HepG2 (cell line): ENCODE measurements at regions not wholly inside any gene's neighbourhood (a gene's known extent, or its start where the extent isn't known, plus 50 kb on each side); places are given as distances from the start of the nearest gene placed in this dataset.

Experiments used
- ATF7-NPFF ChIP-seq: sonication (generic); formaldehyde crosslinking; IDR thresholded peaks from 2 replicates; pipeline ENCODE4 v1.8.1; 2023; ENCODE audit warnings: mild to moderate bottlenecking, low read depth, missing genetic modification reagents, moderate library complexity
- ELF3 ChIP-seq: IDR thresholded peaks from 2 replicates; pipeline ENCODE4 v1.6.1; 2016; ENCODE audit warnings: missing genetic modification reagents, missing compliant biosample characterization
- HNF4A ChIP-seq: sonication (generic); formaldehyde crosslinking; IDR thresholded peaks from 2 replicates; pipeline ENCODE4 v1.4.0; 2020; ENCODE audit warnings: missing genetic modification reagents
- KLF15 ChIP-seq: sonication (generic); formaldehyde crosslinking; IDR thresholded peaks from 2 replicates; pipeline ENCODE4 v1.8.1; 2023; ENCODE audit warnings: borderline replicate concordance, mild to moderate bottlenecking, inconsistent platforms, missing genetic modification reagents, mixed read lengths
- POLR2G ChIP-seq: fragments of 200-400 bp; formaldehyde crosslinking; IDR thresholded peaks from 2 replicates; pipeline ENCODE4 v1.6.1; 2018; ENCODE audit warnings: mild to moderate bottlenecking, low read depth, low read length, moderate library complexity
- SCMH1 ChIP-seq: sonication (generic); formaldehyde crosslinking; IDR thresholded peaks from 2 replicates; pipeline ENCODE4 v1.9.0; 2021; ENCODE audit warnings: missing genetic modification reagents, mild to moderate bottlenecking, borderline replicate concordance
- SETDB1 ChIP-seq: sonication (generic); formaldehyde crosslinking; IDR thresholded peaks from 2 replicates; pipeline ENCODE4 v1.5.1; 2020; ENCODE audit warnings: missing genetic modification reagents, mild to moderate bottlenecking, borderline replicate concordance
- ZFP36 ChIP-seq: fragments of 150-350 bp; IDR thresholded peaks from 2 replicates; pipeline ENCODE4 v1.6.1; 2018; ENCODE audit warnings: borderline replicate concordance, low read length, low read depth; ENCODE audit not compliant: partially characterized antibody
- ZFP90 ChIP-seq: sonication (generic); formaldehyde crosslinking; IDR thresholded peaks from 2 replicates; pipeline ENCODE4 v1.8.0; 2022; ENCODE audit warnings: missing genetic modification reagents, mild to moderate bottlenecking, inconsistent platforms, borderline replicate concordance
- ZFYVE20 ChIP-seq: sonication (generic); formaldehyde crosslinking; IDR thresholded peaks from 2 replicates; pipeline ENCODE4 v1.8.0; 2023; ENCODE audit warnings: low read depth, mild to moderate bottlenecking, moderate library complexity, missing genetic modification reagents, borderline replicate concordance
- ZKSCAN1 ChIP-seq: fragments of 150-350 bp; IDR thresholded peaks from 2 replicates; pipeline ENCODE4 v1.6.1; 2014; ENCODE audit warnings: low read length
- ZNF382 ChIP-seq: sonication (generic); formaldehyde crosslinking; IDR thresholded peaks from 2 replicates; pipeline ENCODE4 v1.5.0; 2020; ENCODE audit warnings: missing genetic modification reagents, mild to moderate bottlenecking, borderline replicate concordance
- ZNF570 ChIP-seq: sonication (generic); formaldehyde crosslinking; IDR thresholded peaks from 2 replicates; pipeline ENCODE4 v1.4.0; 2020; ENCODE audit warnings: mild to moderate bottlenecking, missing genetic modification reagents, borderline replicate concordance
- ZNF674 ChIP-seq: sonication (generic); formaldehyde crosslinking; IDR thresholded peaks from 2 replicates; pipeline ENCODE4 v1.5.0; 2020; ENCODE audit warnings: low read depth, mild to moderate bottlenecking, missing genetic modification reagents
- ZNF776 ChIP-seq: sonication (generic); formaldehyde crosslinking; IDR thresholded peaks from 2 replicates; pipeline ENCODE4 v1.4.0; 2020; ENCODE audit warnings: mild to moderate bottlenecking, missing genetic modification reagents
- ZNF777 ChIP-seq: sonication (generic); formaldehyde crosslinking; IDR thresholded peaks from 2 replicates; pipeline ENCODE4 v1.4.0; 2020; ENCODE audit warnings: missing genetic modification reagents
- ZNF790 ChIP-seq: sonication (generic); formaldehyde crosslinking; IDR thresholded peaks from 2 replicates; pipeline ENCODE4 v1.8.0; 2022; ENCODE audit warnings: missing genetic modification reagents, mild to moderate bottlenecking, borderline replicate concordance
- ZNF792 ChIP-seq: IDR thresholded peaks from 2 replicates; pipeline ENCODE4 v1.6.1; 2016
- ZNF878 ChIP-seq: sonication (generic); formaldehyde crosslinking; IDR thresholded peaks from 2 replicates; pipeline ENCODE4 v1.8.1; 2023; ENCODE audit warnings: mild to moderate bottlenecking, missing genetic modification reagents, moderate library complexity
- TF ChIP-seq, protein P1 (sequence below): sonication (generic); formaldehyde crosslinking; IDR thresholded peaks from 2 replicates; pipeline ENCODE4 v1.5.0; 2020; ENCODE audit warnings: mild to moderate bottlenecking, missing genetic modification reagents, borderline replicate concordance
- TF ChIP-seq, protein P2 (sequence below): sonication (generic); formaldehyde crosslinking; IDR thresholded peaks from 2 replicates; pipeline ENCODE4 v1.4.0; 2020; ENCODE audit warnings: missing genetic modification reagents, low read depth, mild to moderate bottlenecking, borderline replicate concordance
- TF ChIP-seq, protein P3 (sequence below): sonication (generic); formaldehyde crosslinking; IDR thresholded peaks from 2 replicates; pipeline ENCODE4 v1.4.0; 2020; ENCODE audit warnings: low read depth, mild to moderate bottlenecking, missing genetic modification reagents
- TF ChIP-seq, protein P4 (sequence below), 2 experiments: sonication (generic) in 1 of 2; formaldehyde crosslinking in 1 of 2; IDR thresholded peaks; 2 replicates each; pipeline versions ENCODE4 v1.5.1 to v1.6.1; 2011 to 2020; ENCODE audit warnings: borderline replicate concordance in 1 of 2, low read depth in 1 of 2, low read length in 1 of 2, mild to moderate bottlenecking in 1 of 2, missing genetic modification reagents in 1 of 2, moderate library complexity in 1 of 2

DNA sequence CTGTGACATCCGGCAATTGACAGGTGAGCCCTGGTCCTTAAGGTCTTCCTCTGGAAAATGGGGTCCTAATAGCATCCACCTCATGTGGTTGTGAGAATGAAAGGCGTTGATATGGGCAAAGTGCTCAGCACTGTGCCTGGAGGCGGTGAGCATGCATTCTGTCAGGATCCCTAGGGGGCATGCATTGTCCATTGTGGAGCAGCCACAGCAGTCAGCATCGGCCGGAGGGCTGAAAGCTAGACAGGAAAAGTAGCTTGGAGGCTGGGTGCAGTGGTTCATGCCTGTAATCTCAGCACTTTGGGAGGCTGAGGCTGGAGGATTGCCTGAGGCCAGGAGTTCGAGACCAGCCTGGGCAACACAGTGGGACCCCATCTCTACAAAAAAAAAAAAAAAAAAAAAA, 122.2 kb downstream of the LHX2 start (continued):
- TF ChIP-seq, protein P1, sequence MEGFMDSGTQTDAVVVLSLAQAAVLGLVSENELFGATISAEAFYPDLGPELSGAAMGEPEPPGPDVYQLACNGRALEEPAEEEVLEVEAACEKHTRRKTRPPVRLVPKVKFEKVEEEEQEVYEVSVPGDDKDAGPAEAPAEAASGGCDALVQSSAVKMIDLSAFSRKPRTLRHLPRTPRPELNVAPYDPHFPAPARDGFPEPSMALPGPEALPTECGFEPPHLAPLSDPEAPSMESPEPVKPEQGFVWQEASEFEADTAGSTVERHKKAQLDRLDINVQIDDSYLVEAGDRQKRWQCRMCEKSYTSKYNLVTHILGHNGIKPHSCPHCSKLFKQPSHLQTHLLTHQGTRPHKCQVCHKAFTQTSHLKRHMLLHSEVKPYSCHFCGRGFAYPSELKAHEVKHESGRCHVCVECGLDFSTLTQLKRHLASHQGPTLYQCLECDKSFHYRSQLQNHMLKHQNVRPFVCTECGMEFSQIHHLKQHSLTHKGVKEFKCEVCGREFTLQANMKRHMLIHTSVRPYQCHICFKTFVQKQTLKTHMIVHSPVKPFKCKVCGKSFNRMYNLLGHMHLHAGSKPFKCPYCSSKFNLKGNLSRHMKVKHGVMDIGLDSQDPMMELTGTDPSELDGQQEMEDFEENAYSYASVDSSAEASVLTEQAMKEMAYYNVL = no peak
- TF ChIP-seq, protein P2, sequence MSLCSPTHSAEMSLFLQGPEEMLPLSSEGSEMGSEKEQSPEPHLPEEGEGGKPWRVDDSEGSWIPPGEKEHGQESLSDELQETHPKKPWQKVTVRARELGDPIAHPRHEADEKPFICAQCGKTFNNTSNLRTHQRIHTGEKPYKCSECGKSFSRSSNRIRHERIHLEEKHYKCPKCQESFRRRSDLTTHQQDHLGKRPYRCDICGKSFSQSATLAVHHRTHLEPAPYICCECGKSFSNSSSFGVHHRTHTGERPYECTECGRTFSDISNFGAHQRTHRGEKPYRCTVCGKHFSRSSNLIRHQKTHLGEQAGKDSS (CRISPR knock-in tag) = peak; percentile 73
- TF ChIP-seq HNF4A (CRISPR knock-in tag) (no peak), ZNF674 (CRISPR knock-in tag) (no peak), ZFP90 (CRISPR knock-in tag) (no peak), KLF15 (CRISPR knock-in tag) (no peak), SETDB1 (no peak), ZNF382 (CRISPR knock-in tag) (no peak), ZKSCAN1 (no peak), ZFP36 (no peak), ZNF777 (CRISPR knock-in tag) (no peak), ATF7-NPFF (CRISPR knock-in tag) (no peak), ZNF792 (CRISPR knock-in tag) (no peak), SCMH1 (CRISPR knock-in tag) (no peak), POLR2G (no peak), ELF3 (CRISPR knock-in tag) (no peak; the same call in 1 of the 2 replicates), ZNF878 (CRISPR knock-in tag) (no peak), ZNF790 (CRISPR knock-in tag) (no peak), ZNF776 (CRISPR knock-in tag) (no peak), ZFYVE20 (no peak), ZNF570 (no peak)
- TF ChIP-seq, protein P3, sequence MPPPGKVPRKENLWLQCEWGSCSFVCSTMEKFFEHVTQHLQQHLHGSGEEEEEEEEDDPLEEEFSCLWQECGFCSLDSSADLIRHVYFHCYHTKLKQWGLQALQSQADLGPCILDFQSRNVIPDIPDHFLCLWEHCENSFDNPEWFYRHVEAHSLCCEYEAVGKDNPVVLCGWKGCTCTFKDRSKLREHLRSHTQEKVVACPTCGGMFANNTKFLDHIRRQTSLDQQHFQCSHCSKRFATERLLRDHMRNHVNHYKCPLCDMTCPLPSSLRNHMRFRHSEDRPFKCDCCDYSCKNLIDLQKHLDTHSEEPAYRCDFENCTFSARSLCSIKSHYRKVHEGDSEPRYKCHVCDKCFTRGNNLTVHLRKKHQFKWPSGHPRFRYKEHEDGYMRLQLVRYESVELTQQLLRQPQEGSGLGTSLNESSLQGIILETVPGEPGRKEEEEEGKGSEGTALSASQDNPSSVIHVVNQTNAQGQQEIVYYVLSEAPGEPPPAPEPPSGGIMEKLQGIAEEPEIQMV (CRISPR knock-in tag) = no peak
- TF ChIP-seq, protein P4, sequence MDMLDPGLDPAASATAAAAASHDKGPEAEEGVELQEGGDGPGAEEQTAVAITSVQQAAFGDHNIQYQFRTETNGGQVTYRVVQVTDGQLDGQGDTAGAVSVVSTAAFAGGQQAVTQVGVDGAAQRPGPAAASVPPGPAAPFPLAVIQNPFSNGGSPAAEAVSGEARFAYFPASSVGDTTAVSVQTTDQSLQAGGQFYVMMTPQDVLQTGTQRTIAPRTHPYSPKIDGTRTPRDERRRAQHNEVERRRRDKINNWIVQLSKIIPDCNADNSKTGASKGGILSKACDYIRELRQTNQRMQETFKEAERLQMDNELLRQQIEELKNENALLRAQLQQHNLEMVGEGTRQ (IDR thresholded peaks at IDR 0.05; ENCODE audit: low read depth, low read length) = no peak
- TF ChIP-seq, protein P4 (CRISPR knock-in tag; IDR thresholded peaks at IDR 0.05; ENCODE audit: borderline replicate concordance) = no peak
